Keratinocyte (primary cell): ENCODE measurements at regions not wholly inside any gene's neighbourhood (a gene's known extent, or its start where the extent isn't known, plus 50 kb on each side); places are given as distances from the start of the nearest gene placed in this dataset.

Experiments used
- DNase-seq: peaks from one replicate; pipeline ENCODE4 v3.0.0-alpha.2; 2011; ENCODE audit warnings: low read depth, missing footprints, low spot score
- FAIRE-seq: peaks from 2 replicates; lab custom pipeline; 2011; peaks lifted over from hg19 to GRCh38; lab: Jason Lieb, UNC
- H2AFZ ChIP-seq: 2 replicates; pipeline ENCODE4 v1.6.0; 2012; ENCODE audit warnings: low read length, control low read depth, inconsistent platforms; ENCODE audit not compliant: control insufficient read depth
- H3K27ac ChIP-seq: 2 replicates; pipeline ENCODE4 v1.5.1; 2011; ENCODE audit warnings: low read length; ENCODE audit not compliant: control insufficient read depth, insufficient read depth
- H3K27me3 ChIP-seq: 3 replicates; pipeline ENCODE4 v1.6.0; 2011; ENCODE audit warnings: low read length; ENCODE audit not compliant: control insufficient read depth, insufficient read depth; ENCODE audit errors: extremely low read depth
- H3K36me3 ChIP-seq, 2 experiments: 2 replicates in 1 of 2; 3 replicates in 1 of 2; pipeline ENCODE4 v1.5.1; 2011; ENCODE audit warnings: low read length in 2 of 2, mild to moderate bottlenecking in 1 of 2; ENCODE audit not compliant: control insufficient read depth in 2 of 2, insufficient read depth in 2 of 2; ENCODE audit errors: extremely low read depth in 1 of 2
- H3K4me1 ChIP-seq: 3 replicates; pipeline ENCODE4 v1.5.1; 2011; ENCODE audit warnings: low read length; ENCODE audit not compliant: control insufficient read depth, insufficient read depth; ENCODE audit errors: extremely low read depth
- H3K4me2 ChIP-seq: 3 replicates; pipeline ENCODE4 v1.6.0; 2011; ENCODE audit warnings: low read depth, low read length; ENCODE audit not compliant: control insufficient read depth, insufficient read depth; ENCODE audit errors: extremely low read depth
- H3K4me3 ChIP-seq, 3 experiments: fragments of 200-600 bp in 1 of 3; sonication (generic) in 1 of 3; 2 replicates in 2 of 3; 3 replicates in 1 of 3; pipeline ENCODE4 v1.5.1; 2011 to 2016; ENCODE audit warnings: low read length in 3 of 3, mild to moderate bottlenecking in 3 of 3, control low read depth in 2 of 3, inconsistent platforms in 1 of 3, low read depth in 1 of 3, mixed read lengths in 1 of 3, mixed run types in 1 of 3, moderate library complexity in 1 of 3; ENCODE audit not compliant: control insufficient read depth in 2 of 3, insufficient read depth in 2 of 3; ENCODE audit errors: extremely low read depth in 1 of 3
- H3K79me2 ChIP-seq: 2 replicates; pipeline ENCODE4 v1.6.0; 2012; ENCODE audit warnings: low read length; ENCODE audit not compliant: control insufficient read depth, insufficient read depth
- H3K9ac ChIP-seq: 3 replicates; pipeline ENCODE4 v1.6.0; 2011; ENCODE audit warnings: low read length; ENCODE audit not compliant: control insufficient read depth, insufficient read depth; ENCODE audit errors: extremely low read depth
- H3K9me1 ChIP-seq: 3 replicates; pipeline ENCODE4 v1.6.0; 2011; ENCODE audit warnings: low read length; ENCODE audit not compliant: control insufficient read depth, insufficient read depth; ENCODE audit errors: extremely low read depth
- H3K9me3 ChIP-seq: 2 replicates; pipeline ENCODE4 v1.5.1; 2012; ENCODE audit warnings: low read depth, low read length; ENCODE audit not compliant: control insufficient read depth
- H4K20me1 ChIP-seq: 3 replicates; pipeline ENCODE4 v1.6.0; 2011; ENCODE audit warnings: low read length; ENCODE audit not compliant: control insufficient read depth, insufficient read depth; ENCODE audit errors: extremely low read depth
- CTCF ChIP-seq, 3 experiments: IDR thresholded peaks in 1 of 3; conservative IDR thresholded peaks in 1 of 3; optimal IDR thresholded peaks in 1 of 3; 2 replicates in 2 of 3; 3 replicates in 1 of 3; pipeline versions ENCODE3 to v1.5.1; 2011; ENCODE audit warnings: low read length in 3 of 3, mild to moderate bottlenecking in 3 of 3, moderate library complexity in 2 of 3, control low read depth in 1 of 3, inconsistent platforms in 1 of 3; ENCODE audit not compliant: insufficient read depth in 2 of 3; ENCODE audit errors: extremely low read depth in 1 of 3
- EZH2 ChIP-seq: IDR thresholded peaks from one replicate; pipeline ENCODE4 v1.6.1; 2012; ENCODE audit warnings: inconsistent platforms, mild to moderate bottlenecking, low read length, moderate library complexity
- dilution Hi-C: fragments of 300-500 bp; cut with MboI; formaldehyde crosslinking; loops from one replicate; pipeline ENCODE4 v1.7.0; 2020; ENCODE audit warnings: low sequenced_read_pairs; ENCODE audit not compliant: extremely low pct_ligation_motif_present

DNA sequence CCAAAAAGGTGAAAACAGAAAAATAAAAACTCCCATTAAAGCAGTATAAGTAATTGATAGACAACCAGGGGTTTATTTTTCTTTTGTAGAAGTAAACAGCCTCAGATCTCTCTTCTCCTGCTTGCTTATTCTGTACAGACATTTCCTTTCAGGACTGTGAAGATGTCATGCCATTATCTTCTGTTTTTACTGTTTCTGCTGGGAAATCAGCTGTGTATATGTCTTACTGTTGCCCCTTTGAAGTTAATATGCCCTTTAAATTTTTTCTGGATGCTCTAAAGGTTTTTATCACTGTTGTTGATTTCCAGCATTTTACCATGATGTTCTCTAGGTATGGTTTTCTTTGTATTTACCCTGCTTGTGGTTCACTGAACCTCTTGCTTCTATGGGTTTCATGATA is 199.5 kb downstream of the NXNL2 start:
- DNase-seq: no peak
- Histone ChIP-seq H3K9me3 (no peaks in the 10 kb centered on the region), H3K9me1 (no peaks in the 10 kb centered on the region), H3K27me3 (no peaks in the 10 kb centered on the region), H3K4me1 (peaks cover 12% of the 10 kb centered on the region), H4K20me1 (no peaks in the 10 kb centered on the region), H3K36me3 (no peaks in the 10 kb centered on the region), H3K4me3 (no peak overlapping the region), H2AFZ (no peak overlapping the region), H3K27ac (no peak overlapping the region), H3K4me2 (no peak overlapping the region), H3K9ac (no peak overlapping the region), H3K79me2 (no peaks in the 10 kb centered on the region)
- dilution Hi-C loops: no loop called here
- TF ChIP-seq CTCF (optimal IDR thresholded peaks at IDR 0.05 in 1 of 3, IDR thresholded peaks at IDR 0.05 in 1 of 3, conservative IDR thresholded peaks at IDR 0.05 in 1 of 3; ENCODE audit: extremely low read depth in 1 of 3, insufficient read depth in 2 of 3, low read length in 3 of 3) (no peak), EZH2 (no peak)
- FAIRE-seq: no peak

DNA sequence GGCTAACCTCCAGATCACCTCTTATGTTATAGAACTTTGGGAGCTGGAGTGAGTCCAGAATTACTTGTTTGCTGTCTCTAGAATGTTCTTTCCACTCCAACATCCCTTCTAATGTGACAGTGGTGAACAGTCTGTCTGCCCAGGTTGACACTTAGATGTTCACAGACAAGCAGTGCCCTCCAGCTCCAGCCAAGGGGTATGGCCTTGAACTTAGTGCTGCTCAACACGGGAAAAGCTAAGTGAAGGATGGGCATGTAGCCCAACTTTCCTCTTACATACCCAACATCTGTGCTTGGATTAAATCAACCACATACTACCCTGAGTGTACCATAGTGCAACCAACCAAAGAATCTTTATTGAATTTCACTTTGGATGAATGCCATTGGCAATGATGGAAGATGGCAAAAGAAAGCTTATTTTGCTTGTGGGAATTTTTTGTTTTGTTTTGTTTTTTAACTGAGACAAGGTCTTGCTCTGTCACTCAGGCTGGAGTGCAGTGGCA is 201.2 kb downstream of the NXNL2 start:
- no peaks in the 10 kb centered on the region for H3K79me2 ChIP-seq
- DNase-seq (no peak), FAIRE-seq (no peak)
- H3K4me2 ChIP-seq: no peak overlapping the region
- no peak overlapping the region for H3K4me3 ChIP-seq
- no peak overlapping the region for H2AFZ ChIP-seq
- dilution Hi-C loops: no loop called here
- no peaks in the 10 kb centered on the region for H3K36me3 ChIP-seq
- no peaks in the 10 kb centered on the region for H3K27me3 ChIP-seq
- peaks cover 12% of the 10 kb centered on the region for H3K4me1 ChIP-seq
- TF ChIP-seq CTCF (optimal IDR thresholded peaks at IDR 0.05 in 1 of 3, IDR thresholded peaks at IDR 0.05 in 1 of 3, conservative IDR thresholded peaks at IDR 0.05 in 1 of 3; ENCODE audit: extremely low read depth in 1 of 3, insufficient read depth in 2 of 3, low read length in 3 of 3): no peak
- TF ChIP-seq EZH2: no peak
- H3K9ac ChIP-seq: no peak overlapping the region
- H3K9me3 ChIP-seq: no peaks in the 10 kb centered on the region
- no peak overlapping the region for H3K27ac ChIP-seq
- no peaks in the 10 kb centered on the region for H4K20me1 ChIP-seq
- H3K9me1 ChIP-seq: no peaks in the 10 kb centered on the region
